ENCODE measurements at regions not wholly inside any gene's neighbourhood (a gene's known extent, or its start where the extent isn't known, plus 50 kb on each side); places are given as distances from the start of the nearest gene placed in this dataset.

DNA sequence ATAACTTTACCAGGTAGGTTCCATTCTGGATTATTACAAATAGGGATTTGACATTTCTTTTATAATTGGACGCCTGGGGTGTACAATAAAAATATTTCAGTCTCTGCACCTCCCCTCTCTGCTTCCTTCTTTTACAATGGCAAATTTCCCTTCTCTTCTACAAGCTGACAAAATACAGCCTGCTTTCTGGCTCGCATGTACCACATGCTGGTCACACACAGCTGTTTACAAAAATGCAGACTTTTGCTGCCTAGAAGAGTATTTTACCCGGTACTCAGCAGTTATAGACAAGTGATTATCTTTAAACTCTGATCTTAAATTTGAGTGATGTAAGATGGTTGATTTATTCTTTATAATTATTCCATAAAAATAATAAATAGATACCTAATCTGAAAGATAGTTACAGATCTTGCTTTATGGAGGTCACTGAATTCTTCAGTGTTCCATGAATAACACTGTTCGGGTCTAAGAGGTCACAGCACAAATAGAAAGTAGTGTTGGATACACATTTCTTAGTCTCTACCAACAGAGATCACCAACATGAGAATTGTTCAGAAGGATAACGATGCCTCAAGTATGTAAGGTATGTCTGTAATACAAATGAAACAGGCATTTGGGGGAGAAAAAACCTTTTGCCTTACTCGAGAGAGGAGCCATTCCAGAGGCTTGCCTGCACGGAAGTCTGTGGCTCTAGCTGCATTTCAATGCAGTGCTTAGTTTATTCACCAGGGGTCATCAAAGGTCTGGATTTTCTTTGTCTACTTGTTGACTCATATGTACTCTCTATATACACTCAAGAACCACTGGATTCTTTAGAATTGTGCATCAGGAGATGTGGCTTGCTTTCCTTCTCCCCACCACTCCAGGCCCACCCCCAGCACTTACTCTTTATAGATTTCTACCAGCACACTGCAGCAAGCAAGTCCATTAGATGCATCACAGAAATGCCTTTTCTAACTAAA is 206.6 kb upstream of the RFX3 start:
- TF ChIP-seq, protein P1, sequence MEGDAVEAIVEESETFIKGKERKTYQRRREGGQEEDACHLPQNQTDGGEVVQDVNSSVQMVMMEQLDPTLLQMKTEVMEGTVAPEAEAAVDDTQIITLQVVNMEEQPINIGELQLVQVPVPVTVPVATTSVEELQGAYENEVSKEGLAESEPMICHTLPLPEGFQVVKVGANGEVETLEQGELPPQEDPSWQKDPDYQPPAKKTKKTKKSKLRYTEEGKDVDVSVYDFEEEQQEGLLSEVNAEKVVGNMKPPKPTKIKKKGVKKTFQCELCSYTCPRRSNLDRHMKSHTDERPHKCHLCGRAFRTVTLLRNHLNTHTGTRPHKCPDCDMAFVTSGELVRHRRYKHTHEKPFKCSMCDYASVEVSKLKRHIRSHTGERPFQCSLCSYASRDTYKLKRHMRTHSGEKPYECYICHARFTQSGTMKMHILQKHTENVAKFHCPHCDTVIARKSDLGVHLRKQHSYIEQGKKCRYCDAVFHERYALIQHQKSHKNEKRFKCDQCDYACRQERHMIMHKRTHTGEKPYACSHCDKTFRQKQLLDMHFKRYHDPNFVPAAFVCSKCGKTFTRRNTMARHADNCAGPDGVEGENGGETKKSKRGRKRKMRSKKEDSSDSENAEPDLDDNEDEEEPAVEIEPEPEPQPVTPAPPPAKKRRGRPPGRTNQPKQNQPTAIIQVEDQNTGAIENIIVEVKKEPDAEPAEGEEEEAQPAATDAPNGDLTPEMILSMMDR (IDR thresholded peaks at IDR 0.05), result peak; percentile 64 to 68
- no peak for TF ChIP-seq POLR2AphosphoS5 (IDR thresholded peaks at IDR 0.05)

All from suprapubic skin (tissue), 3 donors.